Iris pigment epithelial cell (primary cell): ENCODE measurements at regions not wholly inside any gene's neighbourhood (a gene's known extent, or its start where the extent isn't known, plus 50 kb on each side); places are given as distances from the start of the nearest gene placed in this dataset.

Experiments used
- DNase-seq: peaks from one replicate; pipeline ENCODE4 v3.0.0-alpha.2; 2011; ENCODE audit warnings: low read depth

- peak; percentile 40 for DNase-seq
Observed at GRCh38 chr2:45068571-45069140, 59.4 kb upstream of the SIX2 start.

- peak; percentile 34 for DNase-seq
Observed at GRCh38 chr2:45067859-45068570, 58.8 kb upstream of the SIX2 start.
